Transverse colon (tissue), 3 donors: ENCODE measurements at regions not wholly inside any gene's neighbourhood (a gene's known extent, or its start where the extent isn't known, plus 50 kb on each side); places are given as distances from the start of the nearest gene placed in this dataset.

Experiments
- POLR2A ChIP-seq: fragments of 450-650 bp; IDR thresholded peaks from one replicate; pipeline ENCODE4 v1.6.1; 2016; ENCODE audit warnings: antibody characterized with exemption, mild to moderate bottlenecking, moderate library complexity
- TF ChIP-seq, protein P1 (sequence below), 5 experiments: fragments of 200-600 bp in 3 of 5; fragments of 450-650 bp in 2 of 5; sonication (generic) in 3 of 5; IDR thresholded peaks; 1 replicate in 2 of 5; 2 replicates in 3 of 5; pipeline ENCODE4 v1.5.1; 2016 to 2017; ENCODE audit warnings: antibody characterized with exemption in 5 of 5, inconsistent platforms in 3 of 5, mild to moderate bottlenecking in 2 of 5, moderate library complexity in 1 of 5

DNA sequence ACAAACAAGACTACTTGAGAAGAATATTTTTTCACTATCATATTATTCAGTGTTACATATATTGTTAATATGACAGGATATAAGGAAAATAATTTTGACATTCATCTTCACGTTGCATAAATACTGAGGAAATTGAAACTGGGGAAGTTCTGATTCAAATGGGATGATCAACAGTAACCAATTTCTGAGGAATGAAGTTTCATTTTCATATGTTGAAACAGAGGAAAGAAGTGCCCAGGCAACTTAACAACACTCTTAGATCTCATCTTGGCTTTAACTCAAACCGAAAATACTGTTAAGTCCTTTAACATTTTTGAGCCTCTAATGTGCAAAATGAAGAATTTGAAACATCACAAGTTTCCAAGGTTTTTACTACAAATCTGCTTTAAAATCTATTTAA, 612.2 kb upstream of the VRK2 start:
- TF ChIP-seq POLR2A = no peak
- TF ChIP-seq, protein P1, sequence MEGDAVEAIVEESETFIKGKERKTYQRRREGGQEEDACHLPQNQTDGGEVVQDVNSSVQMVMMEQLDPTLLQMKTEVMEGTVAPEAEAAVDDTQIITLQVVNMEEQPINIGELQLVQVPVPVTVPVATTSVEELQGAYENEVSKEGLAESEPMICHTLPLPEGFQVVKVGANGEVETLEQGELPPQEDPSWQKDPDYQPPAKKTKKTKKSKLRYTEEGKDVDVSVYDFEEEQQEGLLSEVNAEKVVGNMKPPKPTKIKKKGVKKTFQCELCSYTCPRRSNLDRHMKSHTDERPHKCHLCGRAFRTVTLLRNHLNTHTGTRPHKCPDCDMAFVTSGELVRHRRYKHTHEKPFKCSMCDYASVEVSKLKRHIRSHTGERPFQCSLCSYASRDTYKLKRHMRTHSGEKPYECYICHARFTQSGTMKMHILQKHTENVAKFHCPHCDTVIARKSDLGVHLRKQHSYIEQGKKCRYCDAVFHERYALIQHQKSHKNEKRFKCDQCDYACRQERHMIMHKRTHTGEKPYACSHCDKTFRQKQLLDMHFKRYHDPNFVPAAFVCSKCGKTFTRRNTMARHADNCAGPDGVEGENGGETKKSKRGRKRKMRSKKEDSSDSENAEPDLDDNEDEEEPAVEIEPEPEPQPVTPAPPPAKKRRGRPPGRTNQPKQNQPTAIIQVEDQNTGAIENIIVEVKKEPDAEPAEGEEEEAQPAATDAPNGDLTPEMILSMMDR (IDR thresholded peaks at IDR 0.05) = no peak
